Ovary (tissue), 7 donors: ENCODE measurements at regions not wholly inside any gene's neighbourhood (a gene's known extent, or its start where the extent isn't known, plus 50 kb on each side); places are given as distances from the start of the nearest gene placed in this dataset.

Source experiments
- DNase-seq, 5 donors: peaks; one replicate each; pipeline ENCODE4 v3.0.0-alpha.2; 2019 to 2020
- H3K27ac ChIP-seq, 2 donors: fragments of 200-600 bp; one replicate each; pipeline versions ENCODE4 v1.5.1 to v1.8.0; 2019 to 2022
- H3K27me3 ChIP-seq: fragments of 200-600 bp; one replicate; pipeline ENCODE4 v1.8.0; 2022
- H3K36me3 ChIP-seq: fragments of 200-600 bp; sonication (generic); one replicate; pipeline ENCODE4 v1.5.1; 2019
- H3K4me1 ChIP-seq: one replicate; pipeline ENCODE4 v1.8.1; 2013; ENCODE audit warnings: mild to moderate bottlenecking, moderate library complexity; ENCODE audit not compliant: insufficient read depth
- H3K4me3 ChIP-seq: fragments of 200-600 bp; sonication (generic); one replicate; pipeline ENCODE4 v1.5.1; 2017
- H3K9me3 ChIP-seq, 2 donors: fragments of 200-600 bp in 1 of 2; sonication (generic) in 1 of 2; one replicate each; pipeline versions ENCODE4 v1.5.1 to v1.8.1; 2013 to 2019; ENCODE audit warnings: mild to moderate bottlenecking in 1 of 2, moderate library complexity in 1 of 2
- CTCF ChIP-seq, 3 donors: fragments of 450-650 bp in 2 of 3; fragments of 200-600 bp in 1 of 3; IDR thresholded peaks; one replicate each; pipeline versions ENCODE4 v1.5.1 to v1.8.0; 2016 to 2022; ENCODE audit warnings: antibody characterized with exemption in 3 of 3, mild to moderate bottlenecking in 1 of 3
- EP300 ChIP-seq: sonication (generic); formaldehyde crosslinking; IDR thresholded peaks from one replicate; pipeline ENCODE4 v1.6.1; 2017; ENCODE audit warnings: antibody characterized with exemption
- POLR2A ChIP-seq: fragments of 450-650 bp; IDR thresholded peaks from one replicate; pipeline ENCODE4 v1.6.1; 2017; ENCODE audit warnings: antibody characterized with exemption, mild to moderate bottlenecking, moderate library complexity
- WGBS, 3 donors: extraction: QIAGEN DNeasy Blood & Tissue Kit in 1 of 3; methylation state at CpG; one replicate each; pipeline versions ENCODE4 v1.1.5 to v1.1.7; 2013 to 2017; 5-methylcytosine and 5-hydroxymethylcytosine counted together
- intact Hi-C, 4 donors: fragments of 100-400 bp; cut with DNase I; formaldehyde crosslinking; loops; one replicate each; pipeline versions ENCODE4 v1.11.0 to v1.15.1; 2022 to 2023
- donor health status: DM: no; HTN: no; CAD: no; lungs with moderate emphysema.
- donor health status: DM: no; HTN: no; CAD: no.
- donor health status: Bipolar disorder and iron deficiency.
- donor health status: DM: no; HTN: no; CAD: no.
- donor health status: DM: yes; HTN: yes; CAD: no.

GRCh38 chr6:104604685-104605084, 255.0 kb downstream of the HACE1 start:
- intact Hi-C loops, result no loop called here
- no peaks in the 10 kb centered on the region for H3K27me3 ChIP-seq
- TF ChIP-seq CTCF (IDR thresholded peaks at IDR 0.05), result no peak
- WGBS, 3 donors, result 64 to 70% (median 67%) methylated on average over 2 of the region's 2 CpGs
- H3K27ac ChIP-seq, result no peak overlapping the region
- no peak for DNase-seq
- no peaks in the 10 kb centered on the region for H3K36me3 ChIP-seq
- H3K4me1 ChIP-seq, result peaks cover 5% of the 10 kb centered on the region
- H3K9me3 ChIP-seq, result no peaks in the 10 kb centered on the region
- H3K4me3 ChIP-seq, result no peak overlapping the region

DNA sequence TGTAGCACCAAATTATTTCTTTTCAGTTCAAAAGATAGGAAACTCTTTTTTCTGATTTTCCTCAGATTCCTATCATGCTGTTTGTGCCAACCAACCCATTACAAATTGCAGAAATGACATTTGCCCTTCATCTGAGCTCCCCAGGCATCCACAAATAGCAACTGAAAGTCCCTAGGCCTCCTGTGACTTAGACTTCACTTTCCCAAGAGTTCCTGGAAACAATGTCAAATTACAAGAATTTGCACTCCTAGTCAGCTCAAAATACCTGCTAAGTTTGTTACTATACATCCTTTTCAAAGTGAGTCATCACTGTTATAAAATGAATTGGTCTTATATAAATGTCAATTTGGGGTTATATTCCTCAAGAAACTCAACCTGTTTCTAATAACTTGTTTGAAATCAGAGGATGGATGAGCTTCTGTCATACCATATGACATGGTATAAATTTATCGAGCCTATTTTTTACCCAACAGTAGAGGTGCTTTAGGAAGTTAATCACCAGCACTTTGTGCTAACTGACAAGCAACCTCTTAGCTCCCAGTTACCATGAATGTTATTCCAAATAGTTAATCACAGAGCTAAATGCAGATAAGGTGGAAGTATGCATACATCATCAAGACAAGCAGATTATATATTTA, 256.5 kb downstream of the HACE1 start:
- TF ChIP-seq CTCF (IDR thresholded peaks at IDR 0.05) (no peak), POLR2A (no peak), EP300 (no peak)
- DNase-seq, result no peak

GRCh38 chr6:104601721-104602120, 258.0 kb downstream of the HACE1 start:
- Histone ChIP-seq H3K4me3 (no peak overlapping the region), H3K36me3 (no peaks in the 10 kb centered on the region), H3K27ac (no peak overlapping the region), H3K9me3 (no peaks in the 10 kb centered on the region), H3K27me3 (no peaks in the 10 kb centered on the region), H3K4me1 (peaks cover 5% of the 10 kb centered on the region)
- WGBS, 3 donors, result 10 to 16% (median 16%) methylated on average over 3 of the region's 3 CpGs
- intact Hi-C loops, result no loop called here
- DNase-seq, result no peak
- TF ChIP-seq POLR2A (no peak), EP300 (no peak), CTCF (IDR thresholded peaks at IDR 0.05) (no peak)

More for the DNA sequence above, 256.5 kb downstream of the HACE1 start:
- Histone ChIP-seq H3K27me3 (no peaks in the 10 kb centered on the region), H3K9me3 (no peaks in the 10 kb centered on the region), H3K4me3 (no peak overlapping the region), H3K4me1 (peaks cover 5% of the 10 kb centered on the region), H3K27ac (no peak overlapping the region), H3K36me3 (no peaks in the 10 kb centered on the region)
- intact Hi-C loops, result no loop called here
- 43 to 78% (median 54%) methylated on average over 1 of the region's 1 CpG for WGBS, 3 donors

GRCh38 chr6:104601131-104601651, 258.5 kb downstream of the HACE1 start:
- peaks cover 5% of the 10 kb centered on the region for H3K4me1 ChIP-seq
- no peak overlapping the region for H3K4me3 ChIP-seq
- no peak overlapping the region for H3K27ac ChIP-seq
- no peaks in the 10 kb centered on the region for H3K36me3 ChIP-seq
- intact Hi-C loops, result no loop called here
- TF ChIP-seq CTCF (IDR thresholded peaks at IDR 0.05), result no peak
- no peak for TF ChIP-seq EP300
- no peak for TF ChIP-seq POLR2A
- WGBS, 3 donors, result 10 to 17% (median 14%) methylated on average over 6 of the region's 6 CpGs
- no peaks in the 10 kb centered on the region for H3K27me3 ChIP-seq
- H3K9me3 ChIP-seq, result no peaks in the 10 kb centered on the region
- no peak for DNase-seq
